ENCODE measurements at regions not wholly inside any gene's neighbourhood (a gene's known extent, or its start where the extent isn't known, plus 50 kb on each side); places are given as distances from the start of the nearest gene placed in this dataset.

- Mint-ChIP-seq H3K4me3 (ENCODE audit: unreplicated experiment) (no peak overlapping the region), H3K36me3 (ENCODE audit: unreplicated experiment) (no peaks in the 10 kb centered on the region), H3K27me3 (ENCODE audit: unreplicated experiment) (peaks cover 21% of the 10 kb centered on the region), H3K27ac (ENCODE audit: unreplicated experiment) (no peak overlapping the region), H3K9me3 (ENCODE audit: unreplicated experiment) (no peaks in the 10 kb centered on the region), H3K4me1 (ENCODE audit: unreplicated experiment) (no peaks in the 10 kb centered on the region)
- TF ChIP-seq CTCF (IDR thresholded peaks at IDR 0.05) = no peak
- DNase-seq (ENCODE audit: extremely low spot score, unreplicated experiment) = no peak
Measured at GRCh38 chr9:107404736-107405135, 84.8 kb downstream of the KLF4 start.

GRCh38 chr9:107404161-107404560, 85.4 kb downstream of the KLF4 start:
- no peak overlapping the region for H3K27ac Mint-ChIP-seq (ENCODE audit: unreplicated experiment)
- peaks cover 21% of the 10 kb centered on the region for H3K27me3 Mint-ChIP-seq (ENCODE audit: unreplicated experiment)
- TF ChIP-seq CTCF (IDR thresholded peaks at IDR 0.05) = no peak
- H3K9me3 Mint-ChIP-seq (ENCODE audit: unreplicated experiment) = no peaks in the 10 kb centered on the region
- no peaks in the 10 kb centered on the region for H3K4me1 Mint-ChIP-seq (ENCODE audit: unreplicated experiment)
- DNase-seq (ENCODE audit: extremely low spot score, unreplicated experiment) = no peak
- no peak overlapping the region for H3K4me3 Mint-ChIP-seq (ENCODE audit: unreplicated experiment)
- H3K36me3 Mint-ChIP-seq (ENCODE audit: unreplicated experiment) = no peaks in the 10 kb centered on the region

- peaks cover 3% of the 10 kb centered on the region for H3K4me1 Mint-ChIP-seq (ENCODE audit: unreplicated experiment)
- peaks cover 15% of the 10 kb centered on the region for H3K27me3 Mint-ChIP-seq (ENCODE audit: unreplicated experiment)
- DNase-seq (ENCODE audit: extremely low spot score, unreplicated experiment) = no peak
- no peak for TF ChIP-seq CTCF (IDR thresholded peaks at IDR 0.05)
- H3K27ac Mint-ChIP-seq (ENCODE audit: unreplicated experiment) = no peak overlapping the region
- no peaks in the 10 kb centered on the region for H3K36me3 Mint-ChIP-seq (ENCODE audit: unreplicated experiment)
- no peak overlapping the region for H3K4me3 Mint-ChIP-seq (ENCODE audit: unreplicated experiment)
- H3K9me3 Mint-ChIP-seq (ENCODE audit: unreplicated experiment) = no peaks in the 10 kb centered on the region
Measured at GRCh38 chr9:107397076-107398044, 92.2 kb downstream of the KLF4 start.

- Mint-ChIP-seq H3K9me3 (ENCODE audit: unreplicated experiment) (no peaks in the 10 kb centered on the region), H3K36me3 (ENCODE audit: unreplicated experiment) (no peaks in the 10 kb centered on the region), H3K4me1 (ENCODE audit: unreplicated experiment) (peaks cover 7% of the 10 kb centered on the region), H3K4me3 (ENCODE audit: unreplicated experiment) (no peak overlapping the region), H3K27me3 (ENCODE audit: unreplicated experiment) (peaks cover 24% of the 10 kb centered on the region), H3K27ac (ENCODE audit: unreplicated experiment) (no peak overlapping the region)
- no peak for TF ChIP-seq CTCF (IDR thresholded peaks at IDR 0.05)
- no peak for DNase-seq (ENCODE audit: extremely low spot score, unreplicated experiment)
Measured at GRCh38 chr9:107394264-107394663, 95.3 kb downstream of the KLF4 start.

- Mint-ChIP-seq H3K27me3 (ENCODE audit: unreplicated experiment) (peaks cover 42% of the 10 kb centered on the region), H3K9me3 (ENCODE audit: unreplicated experiment) (no peaks in the 10 kb centered on the region), H3K36me3 (ENCODE audit: unreplicated experiment) (no peaks in the 10 kb centered on the region), H3K4me1 (ENCODE audit: unreplicated experiment) (peaks cover 7% of the 10 kb centered on the region), H3K27ac (ENCODE audit: unreplicated experiment) (no peak overlapping the region), H3K4me3 (ENCODE audit: unreplicated experiment) (no peak overlapping the region)
- TF ChIP-seq CTCF (IDR thresholded peaks at IDR 0.05) = no peak
- DNase-seq (ENCODE audit: extremely low spot score, unreplicated experiment) = no peak
Measured at GRCh38 chr9:107390778-107391177, 98.8 kb downstream of the KLF4 start.

All from osteocyte (in vitro differentiated cells).